Chondrocyte (in vitro differentiated cells): ENCODE measurements at regions not wholly inside any gene's neighbourhood (a gene's known extent, or its start where the extent isn't known, plus 50 kb on each side); places are given as distances from the start of the nearest gene placed in this dataset.
"Not testable (repeated sequence)": the region's sequence is repeated elsewhere in the genome, so short reads cannot be mapped to it uniquely, and the experiment has no call there.

Experiments
- DNase-seq: peaks from one replicate; pipeline ENCODE4 v3.0.0; 2021; ENCODE audit warnings: mixed read lengths, low spot score
- H3K27ac Mint-ChIP-seq: one replicate; pipeline ENCODE4 v1.8.0; 2021; ENCODE audit warnings: mild to moderate bottlenecking, moderate library complexity, mixed read lengths; ENCODE audit not compliant: unreplicated experiment
- H3K27me3 Mint-ChIP-seq: 2 replicates; pipeline ENCODE4 v1.8.0; 2021; ENCODE audit warnings: low read depth, mixed read lengths
- H3K36me3 Mint-ChIP-seq: 2 replicates; pipeline ENCODE4 v1.8.0; 2021; ENCODE audit warnings: low read depth, mixed read lengths
- H3K4me1 Mint-ChIP-seq: 2 replicates; pipeline ENCODE4 v1.8.0; 2021; ENCODE audit warnings: low read depth, mild to moderate bottlenecking, mixed read lengths
- H3K4me3 Mint-ChIP-seq: one replicate; pipeline ENCODE4 v1.8.0; 2021; ENCODE audit warnings: mild to moderate bottlenecking, moderate library complexity, mixed read lengths; ENCODE audit not compliant: unreplicated experiment
- H3K9me3 Mint-ChIP-seq: 2 replicates; pipeline ENCODE4 v1.8.0; 2021; ENCODE audit warnings: low read depth, mixed read lengths
- TF ChIP-seq, protein P1 (sequence below): fragments of 200-600 bp; sonication (generic); IDR thresholded peaks from 2 replicates; pipeline ENCODE4 v1.5.0; 2021; ENCODE audit warnings: antibody characterized with exemption, mild to moderate bottlenecking, moderate library complexity

DNA sequence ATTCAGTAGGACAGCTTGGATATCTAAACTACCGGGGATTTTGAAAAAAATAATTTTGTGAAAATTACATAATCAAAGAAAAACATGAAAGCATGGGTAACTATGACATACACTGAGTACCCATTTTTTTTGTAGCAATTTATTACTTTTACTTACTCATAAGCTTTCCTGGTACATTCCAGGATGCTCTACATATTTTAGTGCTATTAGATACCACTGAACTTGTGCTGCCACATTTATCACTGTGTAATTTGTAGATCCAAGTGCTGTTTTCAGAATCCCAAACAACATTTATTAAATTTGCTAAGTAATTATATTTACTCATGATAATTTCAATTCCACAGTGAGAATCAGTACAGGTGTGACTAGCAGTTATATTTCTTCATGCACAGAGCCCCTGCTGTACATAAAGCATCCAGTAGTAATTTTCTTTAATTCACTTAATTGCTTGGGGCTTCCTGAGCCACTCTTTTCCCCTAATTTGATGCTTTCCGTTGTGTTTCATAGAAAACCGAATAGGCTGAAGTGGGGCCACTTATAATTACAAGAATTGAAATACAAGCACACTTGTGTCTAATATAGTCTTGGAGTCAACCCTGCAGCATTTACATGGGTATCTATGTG lies 2254.4 kb downstream of the ARAP2 start:
- no peaks in the 10 kb centered on the region for H3K4me1 Mint-ChIP-seq
- H3K9me3 Mint-ChIP-seq, result no peaks in the 10 kb centered on the region
- TF ChIP-seq, protein P1, sequence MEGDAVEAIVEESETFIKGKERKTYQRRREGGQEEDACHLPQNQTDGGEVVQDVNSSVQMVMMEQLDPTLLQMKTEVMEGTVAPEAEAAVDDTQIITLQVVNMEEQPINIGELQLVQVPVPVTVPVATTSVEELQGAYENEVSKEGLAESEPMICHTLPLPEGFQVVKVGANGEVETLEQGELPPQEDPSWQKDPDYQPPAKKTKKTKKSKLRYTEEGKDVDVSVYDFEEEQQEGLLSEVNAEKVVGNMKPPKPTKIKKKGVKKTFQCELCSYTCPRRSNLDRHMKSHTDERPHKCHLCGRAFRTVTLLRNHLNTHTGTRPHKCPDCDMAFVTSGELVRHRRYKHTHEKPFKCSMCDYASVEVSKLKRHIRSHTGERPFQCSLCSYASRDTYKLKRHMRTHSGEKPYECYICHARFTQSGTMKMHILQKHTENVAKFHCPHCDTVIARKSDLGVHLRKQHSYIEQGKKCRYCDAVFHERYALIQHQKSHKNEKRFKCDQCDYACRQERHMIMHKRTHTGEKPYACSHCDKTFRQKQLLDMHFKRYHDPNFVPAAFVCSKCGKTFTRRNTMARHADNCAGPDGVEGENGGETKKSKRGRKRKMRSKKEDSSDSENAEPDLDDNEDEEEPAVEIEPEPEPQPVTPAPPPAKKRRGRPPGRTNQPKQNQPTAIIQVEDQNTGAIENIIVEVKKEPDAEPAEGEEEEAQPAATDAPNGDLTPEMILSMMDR, result no peak
- no peaks in the 10 kb centered on the region for H3K27me3 Mint-ChIP-seq
- H3K27ac Mint-ChIP-seq, result no peak overlapping the region
- DNase-seq, result no peak
- H3K36me3 Mint-ChIP-seq, result no peaks in the 10 kb centered on the region
- no peak overlapping the region for H3K4me3 Mint-ChIP-seq

DNA sequence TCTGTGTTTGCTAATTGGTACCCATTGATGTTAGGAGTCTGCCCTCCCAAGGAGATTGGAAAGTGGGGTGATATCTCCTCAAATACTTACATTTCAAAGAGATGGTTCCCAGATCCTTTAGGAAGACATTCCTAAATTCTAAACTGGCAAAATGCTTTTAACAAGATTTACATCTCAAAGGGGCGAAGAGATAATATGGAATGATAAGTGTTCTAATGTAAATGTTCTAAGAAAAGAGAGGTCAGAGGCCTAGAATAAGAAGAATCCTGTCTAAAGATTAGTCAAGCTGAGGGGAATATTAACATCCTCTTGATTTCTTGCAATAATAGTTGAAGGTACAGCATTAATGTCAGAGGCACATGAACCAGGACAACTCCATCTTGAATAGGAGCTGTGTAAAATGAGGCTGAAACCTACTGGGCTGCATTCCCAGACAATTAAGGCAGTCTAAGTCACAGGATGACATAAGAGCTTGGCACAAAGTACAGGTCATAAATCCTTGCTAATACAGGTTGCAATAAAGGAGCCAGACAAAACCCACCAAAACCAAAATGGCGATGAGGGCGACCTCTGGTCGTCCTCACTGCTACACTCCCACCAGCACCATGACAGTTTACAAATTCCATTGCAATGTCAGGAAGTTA lies 2248.1 kb downstream of the ARAP2 start:
- Mint-ChIP-seq H3K4me1 (no peaks in the 10 kb centered on the region), H3K27ac (no peak overlapping the region), H3K36me3 (no peaks in the 10 kb centered on the region), H3K4me3 (no peak overlapping the region), H3K9me3 (no peaks in the 10 kb centered on the region), H3K27me3 (no peaks in the 10 kb centered on the region)
- DNase-seq, result no peak
- TF ChIP-seq, protein P1, result no peak

DNA sequence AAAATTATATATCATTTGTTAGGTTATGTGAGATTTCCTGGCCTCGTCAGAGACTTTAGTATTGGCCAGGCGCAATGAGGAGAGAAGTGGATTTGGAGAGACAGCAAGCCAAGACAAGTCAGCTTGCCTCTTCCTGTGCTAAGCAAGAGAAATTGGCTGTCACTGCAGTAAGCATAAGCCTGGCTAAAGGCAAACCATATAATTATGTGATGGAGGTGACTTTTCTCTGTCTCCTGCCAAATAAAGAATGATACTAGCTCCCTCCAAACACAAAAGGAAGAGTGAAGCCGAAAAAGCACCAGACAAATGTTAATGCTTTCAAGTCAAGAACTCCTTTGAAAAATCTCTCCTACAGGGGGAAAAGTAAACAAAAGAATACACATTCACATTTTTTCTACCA lies 2246.0 kb downstream of the ARAP2 start:
- H3K9me3 Mint-ChIP-seq, result no peaks in the 10 kb centered on the region
- no peaks in the 10 kb centered on the region for H3K4me1 Mint-ChIP-seq
- no peaks in the 10 kb centered on the region for H3K27me3 Mint-ChIP-seq
- H3K27ac Mint-ChIP-seq, result no peak overlapping the region
- DNase-seq, result no peak
- H3K36me3 Mint-ChIP-seq, result no peaks in the 10 kb centered on the region
- TF ChIP-seq, protein P1, result no peak
- H3K4me3 Mint-ChIP-seq, result no peak overlapping the region

DNA sequence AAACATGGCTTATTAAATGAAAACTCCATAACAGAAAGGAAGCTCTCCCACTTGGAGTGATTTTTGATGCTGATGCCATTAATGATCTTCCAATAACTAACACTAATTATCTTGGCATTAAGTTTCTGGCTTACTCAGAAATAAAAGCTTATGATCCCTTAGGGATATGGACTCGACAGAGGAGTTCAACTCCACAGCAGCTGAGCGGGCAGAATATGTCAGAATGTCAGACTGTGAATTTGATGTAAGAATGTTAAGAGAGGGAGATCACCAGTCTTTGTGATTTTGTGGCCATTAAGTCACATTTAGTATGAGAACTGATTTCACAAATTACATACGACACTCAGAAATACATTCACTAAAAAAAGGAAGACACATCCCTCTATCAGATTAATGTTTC lies 2244.0 kb downstream of the ARAP2 start:
- Mint-ChIP-seq H3K27me3 (no peaks in the 10 kb centered on the region), H3K27ac (no peak overlapping the region), H3K4me3 (no peak overlapping the region), H3K4me1 (no peaks in the 10 kb centered on the region), H3K36me3 (no peaks in the 10 kb centered on the region), H3K9me3 (no peaks in the 10 kb centered on the region)
- no peak for DNase-seq
- TF ChIP-seq, protein P1, result no peak

DNA sequence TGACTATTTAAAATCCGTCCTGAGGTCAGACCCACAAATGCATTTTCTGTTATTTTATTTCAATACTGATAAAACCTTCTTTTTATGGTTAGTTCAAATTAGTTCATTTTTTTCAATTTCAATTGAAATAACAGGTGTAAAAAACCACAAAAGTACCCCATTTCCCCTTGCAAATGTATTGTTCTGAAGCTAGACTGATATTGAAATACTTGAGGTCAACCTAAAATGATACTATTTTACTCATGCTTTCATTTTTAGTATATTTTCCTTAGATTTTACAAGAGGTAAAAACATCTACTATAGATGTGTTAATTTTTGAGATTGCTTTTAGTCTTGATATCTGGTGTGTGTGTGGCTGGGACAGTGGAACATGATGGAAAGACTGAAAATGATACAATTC lies 2237.8 kb downstream of the ARAP2 start:
- H3K27ac Mint-ChIP-seq, H3K9me3 Mint-ChIP-seq, DNase-seq, H3K27me3 Mint-ChIP-seq, H3K4me3 Mint-ChIP-seq, H3K36me3 Mint-ChIP-seq, H3K4me1 Mint-ChIP-seq: not testable (repeated sequence)

DNA sequence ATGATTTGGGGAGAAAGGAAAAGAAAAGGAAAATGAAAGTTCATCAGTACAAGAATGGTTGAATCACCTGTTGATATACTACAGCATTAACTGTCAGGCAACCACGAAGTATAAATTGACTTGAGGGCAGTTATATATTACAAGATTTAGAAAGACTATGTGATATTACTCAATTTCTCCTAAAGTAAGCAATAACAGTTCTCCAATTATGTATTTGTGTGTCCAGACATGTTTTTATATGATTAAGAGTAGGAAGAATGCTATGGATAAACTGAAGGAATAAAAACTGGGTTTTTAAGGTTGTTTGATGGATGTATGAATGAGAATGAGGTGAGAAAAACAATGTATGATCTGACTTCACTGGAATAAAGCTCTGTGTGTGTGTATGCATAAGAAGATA lies 2234.4 kb downstream of the ARAP2 start:
- no peak for DNase-seq
- Mint-ChIP-seq H3K36me3 (no peaks in the 10 kb centered on the region), H3K27me3 (no peaks in the 10 kb centered on the region), H3K4me1 (no peaks in the 10 kb centered on the region), H3K9me3 (no peaks in the 10 kb centered on the region), H3K27ac (no peak overlapping the region), H3K4me3 (no peak overlapping the region)
- TF ChIP-seq, protein P1, result no peak
